AG10803 (cell line): ENCODE measurements at regions not wholly inside any gene's neighbourhood (a gene's known extent, or its start where the extent isn't known, plus 50 kb on each side); places are given as distances from the start of the nearest gene placed in this dataset.

Experiments
- DNase-seq: peaks from one replicate; pipeline ENCODE4 v3.0.0; 2010; ENCODE audit warnings: low read depth
- H3K4me3 ChIP-seq: 2 replicates; pipeline ENCODE4 v1.5.1; 2011; ENCODE audit warnings: mild to moderate bottlenecking, low read length, control low read depth
- CTCF ChIP-seq: conservative IDR thresholded peaks from 2 replicates; pipeline ENCODE4 v1.5.1; 2011; ENCODE audit warnings: mild to moderate bottlenecking, low read length, control low read depth, inconsistent platforms

- DNase-seq = no peak
Observed at GRCh38 chr6:169385237-169385880, 131.7 kb upstream of the THBS2 start.

GRCh38 chr6:169384291-169384690 lies 130.6 kb upstream of the THBS2 start:
- DNase-seq = no peak
- H3K4me3 ChIP-seq = no peak overlapping the region
- no peak for TF ChIP-seq CTCF

More at GRCh38 chr6:169385237-169385880, 131.7 kb upstream of the THBS2 start:
- H3K4me3 ChIP-seq = no peak overlapping the region
- TF ChIP-seq CTCF = no peak

GRCh38 chr6:169383265-169383664 lies 129.6 kb upstream of the THBS2 start:
- no peak for DNase-seq
- H3K4me3 ChIP-seq = no peak overlapping the region
- TF ChIP-seq CTCF = no peak

GRCh38 chr6:169382735-169383134 lies 129.1 kb upstream of the THBS2 start:
- no peak for TF ChIP-seq CTCF
- no peak for DNase-seq

GRCh38 chr6:169381988-169382387 lies 128.3 kb upstream of the THBS2 start:
- no peak for TF ChIP-seq CTCF
- H3K4me3 ChIP-seq = no peak overlapping the region
- no peak for DNase-seq

More at GRCh38 chr6:169382735-169383134, 129.1 kb upstream of the THBS2 start:
- no peak overlapping the region for H3K4me3 ChIP-seq

- no peak for TF ChIP-seq CTCF
- no peak overlapping the region for H3K4me3 ChIP-seq
- DNase-seq = no peak
Observed at GRCh38 chr6:169380493-169380892, 126.8 kb upstream of the THBS2 start.

- DNase-seq = no peak
- no peak for TF ChIP-seq CTCF
- H3K4me3 ChIP-seq = no peak overlapping the region
Observed at GRCh38 chr6:169379495-169380070, 125.9 kb upstream of the THBS2 start.
